Lower lobe of right lung (tissue), 2 donors: ENCODE measurements at regions not wholly inside any gene's neighbourhood (a gene's known extent, or its start where the extent isn't known, plus 50 kb on each side); places are given as distances from the start of the nearest gene placed in this dataset.
"Not testable (repeated sequence)": the region's sequence is repeated elsewhere in the genome, so short reads cannot be mapped to it uniquely, and the experiment has no call there.

Source experiments
- ATAC-seq, 2 donors: fragments of 200-7000 bp; cut with Tn5 transposase; one replicate each; pipeline ENCODE4 v1.9.1; 2020 to 2022; ENCODE audit warnings: mild to moderate bottlenecking in 2 of 2, moderate library complexity in 2 of 2
- DNase-seq: peaks from one replicate; pipeline ENCODE4 v3.0.0-alpha.2; 2020
- H3K27ac ChIP-seq: fragments of 200-600 bp; one replicate; pipeline ENCODE4 v1.8.0; 2022
- H3K27me3 ChIP-seq: fragments of 200-600 bp; one replicate; pipeline ENCODE4 v1.8.0; 2022; ENCODE audit warnings: low read depth
- H3K36me3 ChIP-seq: fragments of 200-600 bp; one replicate; pipeline ENCODE4 v1.8.0; 2022; ENCODE audit warnings: mild to moderate bottlenecking
- H3K4me1 ChIP-seq: fragments of 200-600 bp; one replicate; pipeline ENCODE4 v1.8.0; 2022
- H3K4me3 ChIP-seq: fragments of 200-600 bp; one replicate; pipeline ENCODE4 v1.8.0; 2022; ENCODE audit warnings: mild to moderate bottlenecking
- H3K9me3 ChIP-seq: fragments of 200-600 bp; one replicate; pipeline ENCODE4 v1.8.0; 2022
- CTCF ChIP-seq: fragments of 200-600 bp; IDR thresholded peaks from one replicate; pipeline ENCODE4 v1.8.0; 2022; ENCODE audit warnings: antibody characterized with exemption, mild to moderate bottlenecking
- intact Hi-C: fragments of 100-400 bp; cut with DNase I; formaldehyde crosslinking; loops from one replicate; pipeline ENCODE4 v1.11.0; 2022
- donor health status: DM: no; HTN: yes; CAD: no; lungs with severe emphysema.

GRCh38 chr10:129063877-129064276, 403.2 kb upstream of the MGMT start:
- no peak overlapping the region for H3K4me3 ChIP-seq
- H3K27ac ChIP-seq, result no peak overlapping the region
- no peak for TF ChIP-seq CTCF
- DNase-seq (no peak), ATAC-seq (no peak)
- intact Hi-C loops, result no loop called here
- H3K4me1 ChIP-seq, result no peaks in the 10 kb centered on the region
- H3K36me3 ChIP-seq, result no peaks in the 10 kb centered on the region
- no peaks in the 10 kb centered on the region for H3K9me3 ChIP-seq
- no peaks in the 10 kb centered on the region for H3K27me3 ChIP-seq

GRCh38 chr10:129066529-129066928, 400.5 kb upstream of the MGMT start:
- not testable (repeated sequence) for ATAC-seq

GRCh38 chr10:129071411-129071810, 395.6 kb upstream of the MGMT start:
- H3K36me3 ChIP-seq, intact Hi-C loops, DNase-seq, H3K27me3 ChIP-seq, ATAC-seq, H3K9me3 ChIP-seq, H3K4me1 ChIP-seq, H3K27ac ChIP-seq, H3K4me3 ChIP-seq: not testable (repeated sequence)

More at GRCh38 chr10:129066529-129066928, 400.5 kb upstream of the MGMT start:
- H3K9me3 ChIP-seq, H3K4me1 ChIP-seq, H3K36me3 ChIP-seq, H3K27me3 ChIP-seq, DNase-seq, intact Hi-C loops, H3K27ac ChIP-seq, H3K4me3 ChIP-seq: not testable (repeated sequence)

GRCh38 chr10:129074939-129075338, 392.1 kb upstream of the MGMT start:
- H3K27ac ChIP-seq, result no peak overlapping the region
- no peak for DNase-seq
- TF ChIP-seq CTCF, result no peak
- H3K27me3 ChIP-seq, result no peaks in the 10 kb centered on the region
- H3K4me1 ChIP-seq, result no peaks in the 10 kb centered on the region
- H3K9me3 ChIP-seq, result no peaks in the 10 kb centered on the region
- no peak for ATAC-seq
- no peak overlapping the region for H3K4me3 ChIP-seq
- no peaks in the 10 kb centered on the region for H3K36me3 ChIP-seq
- intact Hi-C loops, result no loop called here

GRCh38 chr10:129075508-129075907, 391.5 kb upstream of the MGMT start:
- no peaks in the 10 kb centered on the region for H3K27me3 ChIP-seq
- TF ChIP-seq CTCF, result no peak
- DNase-seq (no peak), ATAC-seq (no peak)
- no peaks in the 10 kb centered on the region for H3K9me3 ChIP-seq
- no peak overlapping the region for H3K27ac ChIP-seq
- intact Hi-C loops, result no loop called here
- H3K36me3 ChIP-seq, result no peaks in the 10 kb centered on the region
- no peak overlapping the region for H3K4me3 ChIP-seq
- H3K4me1 ChIP-seq, result no peaks in the 10 kb centered on the region

GRCh38 chr10:129075927-129076326, 391.1 kb upstream of the MGMT start:
- DNase-seq, result no peak
- no peaks in the 10 kb centered on the region for H3K9me3 ChIP-seq
- TF ChIP-seq CTCF, result no peak
- no peaks in the 10 kb centered on the region for H3K36me3 ChIP-seq
- no peak overlapping the region for H3K27ac ChIP-seq
- H3K27me3 ChIP-seq, result no peaks in the 10 kb centered on the region
- peak in 1 of 2 donors; percentile 27 for ATAC-seq
- no peak overlapping the region for H3K4me3 ChIP-seq
- no peaks in the 10 kb centered on the region for H3K4me1 ChIP-seq
- intact Hi-C loops, result no loop called here

GRCh38 chr10:129078346-129078745, 388.7 kb upstream of the MGMT start:
- no peak for TF ChIP-seq CTCF
- H3K27ac ChIP-seq, result no peak overlapping the region
- ATAC-seq, result no peak

More at GRCh38 chr10:129078346-129078745, 388.7 kb upstream of the MGMT start:
- Histone ChIP-seq H3K4me1 (no peaks in the 10 kb centered on the region), H3K4me3 (no peak overlapping the region), H3K27me3 (no peaks in the 10 kb centered on the region), H3K9me3 (no peaks in the 10 kb centered on the region), H3K36me3 (no peaks in the 10 kb centered on the region)
- no peak for DNase-seq
- intact Hi-C loops, result no loop called here
